GM19395 (cell line): ENCODE measurements at regions not wholly inside any gene's neighbourhood (a gene's known extent, or its start where the extent isn't known, plus 50 kb on each side); places are given as distances from the start of the nearest gene placed in this dataset.

Experiments
- ATAC-seq: cut with Tn5 transposase; IDR thresholded peaks from one replicate; pipeline ENCODE4 v1.9.1; 2021; ENCODE audit warnings: mild to moderate bottlenecking, moderate library complexity; ENCODE audit not compliant: unreplicated experiment

- no peak for ATAC-seq
Measured at GRCh38 chr2:4551691-4552474, 848.5 kb downstream of the DCDC2C start.

GRCh38 chr2:4553241-4553640, 849.9 kb downstream of the DCDC2C start:
- ATAC-seq, result no peak

GRCh38 chr2:4556135-4556896, 852.9 kb downstream of the DCDC2C start:
- ATAC-seq, result no peak

GRCh38 chr2:4561196-4561595, 857.8 kb downstream of the DCDC2C start:
- ATAC-seq, result no peak

GRCh38 chr2:4576075-4576474, 872.7 kb downstream of the DCDC2C start:
- ATAC-seq, result no peak

- ATAC-seq, result no peak
Measured at GRCh38 chr2:4579977-4580376, 876.6 kb downstream of the DCDC2C start.

GRCh38 chr2:4585057-4585635, 881.8 kb downstream of the DCDC2C start:
- ATAC-seq, result no peak

- ATAC-seq, result no peak
Measured at GRCh38 chr2:4588606-4589005, 885.2 kb downstream of the DCDC2C start.

GRCh38 chr2:4591261-4591660, 887.9 kb downstream of the DCDC2C start:
- no peak for ATAC-seq

GRCh38 chr2:4597400-4597799, 894.0 kb downstream of the DCDC2C start:
- ATAC-seq, result no peak

- ATAC-seq, result no peak
Measured at GRCh38 chr2:4604767-4605166, 901.4 kb downstream of the DCDC2C start.

- ATAC-seq, result no peak
Measured at GRCh38 chr2:4618141-4618540, 914.8 kb downstream of the DCDC2C start.

GRCh38 chr2:4618630-4619228, 915.4 kb downstream of the DCDC2C start:
- no peak for ATAC-seq

GRCh38 chr2:4628998-4629501, 925.7 kb downstream of the DCDC2C start:
- no peak for ATAC-seq

- ATAC-seq, result no peak
Measured at GRCh38 chr2:4635289-4635688, 931.9 kb downstream of the DCDC2C start.

GRCh38 chr2:4653991-4654390, 950.6 kb downstream of the DCDC2C start:
- ATAC-seq, result no peak

GRCh38 chr2:4656326-4656725, 953.0 kb downstream of the DCDC2C start:
- ATAC-seq, result no peak

GRCh38 chr2:4662161-4662779, 958.9 kb downstream of the DCDC2C start:
- no peak for ATAC-seq

GRCh38 chr2:4668381-4668780, 965.0 kb downstream of the DCDC2C start:
- no peak for ATAC-seq

- ATAC-seq, result no peak
Measured at GRCh38 chr2:4670331-4670730, 967.0 kb downstream of the DCDC2C start.

- ATAC-seq, result no peak
Measured at GRCh38 chr2:4673025-4673489, 969.7 kb downstream of the DCDC2C start.
